GM23248 (cell line): ENCODE measurements at regions not wholly inside any gene's neighbourhood (a gene's known extent, or its start where the extent isn't known, plus 50 kb on each side); places are given as distances from the start of the nearest gene placed in this dataset.

Experiments
- DNase-seq: peaks from one replicate; pipeline ENCODE4 v3.0.0-alpha.2; 2015
- H2AFZ ChIP-seq: fragments of 200-600 bp; sonication (generic); 2 replicates; pipeline ENCODE4 v1.6.1; 2016; ENCODE audit warnings: antibody characterized with exemption
- H3F3A ChIP-seq: fragments of 200-600 bp; sonication (generic); 2 replicates; pipeline ENCODE4 v1.6.1; 2016; ENCODE audit warnings: mild to moderate bottlenecking, antibody characterized with exemption, mixed run types; ENCODE audit not compliant: insufficient read depth
- H3K27ac ChIP-seq: fragments of 200-600 bp; sonication (generic); 2 replicates; pipeline ENCODE4 v1.5.1; 2016; ENCODE audit warnings: mild to moderate bottlenecking
- H3K27me3 ChIP-seq: fragments of 200-600 bp; sonication (generic); replicated peaks from 2 replicates; pipeline ENCODE4 v1.6.1; 2016; ENCODE audit warnings: mild to moderate bottlenecking; ENCODE audit not compliant: insufficient read depth
- H3K36me3 ChIP-seq: fragments of 200-600 bp; sonication (generic); 2 replicates; pipeline ENCODE4 v1.6.1; 2016; ENCODE audit warnings: low read depth, mild to moderate bottlenecking
- H3K4me1 ChIP-seq: fragments of 200-600 bp; sonication (generic); 2 replicates; pipeline ENCODE4 v1.6.1; 2016; ENCODE audit warnings: mild to moderate bottlenecking; ENCODE audit not compliant: insufficient read depth
- H3K4me2 ChIP-seq: fragments of 200-600 bp; sonication (generic); one replicate; pipeline ENCODE4 v1.6.1; 2016; ENCODE audit warnings: mild to moderate bottlenecking; ENCODE audit not compliant: unreplicated experiment
- H3K4me3 ChIP-seq: fragments of 200-600 bp; sonication (generic); 2 replicates; pipeline ENCODE4 v1.5.1; 2016; ENCODE audit warnings: mild to moderate bottlenecking
- H3K79me2 ChIP-seq: fragments of 200-600 bp; sonication (generic); 2 replicates; pipeline ENCODE4 v1.6.1; 2016; ENCODE audit warnings: mild to moderate bottlenecking; ENCODE audit not compliant: insufficient read depth
- H3K9ac ChIP-seq: fragments of 200-600 bp; sonication (generic); 2 replicates; pipeline ENCODE4 v1.6.1; 2016; ENCODE audit warnings: mild to moderate bottlenecking
- H3K9me2 ChIP-seq: fragments of 200-600 bp; sonication (generic); 2 replicates; pipeline ENCODE4 v1.6.1; 2016; ENCODE audit warnings: mixed run types, mild to moderate bottlenecking, moderate library complexity; ENCODE audit not compliant: insufficient read depth
- H3K9me3 ChIP-seq: fragments of 200-600 bp; sonication (generic); one replicate; pipeline ENCODE4 v1.6.1; 2017; ENCODE audit warnings: low read depth
- H4K20me1 ChIP-seq: fragments of 200-600 bp; sonication (generic); 2 replicates; pipeline ENCODE4 v1.6.0; 2016; ENCODE audit not compliant: insufficient read depth
- EZH2 ChIP-seq: fragments of 200-600 bp; sonication (generic); IDR thresholded peaks from 2 replicates; pipeline ENCODE4 v1.6.1; 2018; ENCODE audit warnings: antibody characterized with exemption, mild to moderate bottlenecking; ENCODE audit not compliant: insufficient read depth, poor library complexity, severe bottlenecking
- EZH2phosphoT487 ChIP-seq: fragments of 200-600 bp; sonication (generic); IDR thresholded peaks from 2 replicates; pipeline ENCODE4 v1.6.1; 2018; ENCODE audit warnings: antibody characterized with exemption, moderate library complexity, mild to moderate bottlenecking, low read depth; ENCODE audit not compliant: insufficient read depth
- WGBS, 2 experiments: methylation state at CpG; one replicate each; pipeline ENCODE4 v1.1.6; 2015 to 2017; ENCODE audit warnings: low lambda C conversion rate in 2 of 2, low coverage in 1 of 2; ENCODE audit errors: missing lambda C conversion rate in 2 of 2; 5-methylcytosine and 5-hydroxymethylcytosine counted together
- in situ Hi-C: fragments of 300-500 bp; cut with MboI; formaldehyde crosslinking; loops from 2 replicates; pipeline ENCODE4 v1.15.0; 2020

DNA sequence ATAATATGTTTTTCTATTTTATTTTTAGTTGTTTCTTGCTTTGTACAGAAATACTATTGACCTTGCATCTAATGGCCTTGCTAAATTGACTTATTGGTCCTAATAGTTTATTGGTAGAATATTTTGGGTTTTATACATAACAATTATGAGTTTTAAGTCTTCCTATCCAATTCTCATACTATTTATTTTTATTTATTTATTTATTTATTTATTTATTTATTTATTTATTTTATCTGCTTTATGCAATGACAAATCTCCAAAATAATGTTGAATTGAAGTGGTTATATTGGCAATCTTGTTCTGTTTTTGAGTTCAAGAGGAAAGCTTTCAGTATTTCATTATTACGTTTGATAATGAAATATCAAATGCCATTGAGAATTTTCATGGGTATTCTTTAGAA, 488.3 kb downstream of the CDH2 start:
- H3K27ac ChIP-seq: no peak overlapping the region
- H2AFZ ChIP-seq: no peak overlapping the region
- TF ChIP-seq EZH2 (no peak), EZH2phosphoT487 (no peak)
- H3K79me2 ChIP-seq: no peaks in the 10 kb centered on the region
- peaks cover 19% of the 10 kb centered on the region for H3K27me3 ChIP-seq
- H3F3A ChIP-seq: no peaks in the 10 kb centered on the region
- H3K4me3 ChIP-seq: no peak overlapping the region
- WGBS, 2 experiments: 2 to 6% methylated on average over 1 of the region's 1 CpG
- H3K9me2 ChIP-seq: no peaks in the 10 kb centered on the region
- H3K36me3 ChIP-seq: no peaks in the 10 kb centered on the region
- H3K9ac ChIP-seq: no peak overlapping the region
- in situ Hi-C loops: loop anchor here (25.0 kb wide), 1 partner anchor 499 kb away; the partner anchor contains the start of gene CDH2
- no peaks in the 10 kb centered on the region for H4K20me1 ChIP-seq
- no peaks in the 10 kb centered on the region for H3K9me3 ChIP-seq
- DNase-seq: no peak
- no peaks in the 10 kb centered on the region for H3K4me1 ChIP-seq
- no peak overlapping the region for H3K4me2 ChIP-seq

DNA sequence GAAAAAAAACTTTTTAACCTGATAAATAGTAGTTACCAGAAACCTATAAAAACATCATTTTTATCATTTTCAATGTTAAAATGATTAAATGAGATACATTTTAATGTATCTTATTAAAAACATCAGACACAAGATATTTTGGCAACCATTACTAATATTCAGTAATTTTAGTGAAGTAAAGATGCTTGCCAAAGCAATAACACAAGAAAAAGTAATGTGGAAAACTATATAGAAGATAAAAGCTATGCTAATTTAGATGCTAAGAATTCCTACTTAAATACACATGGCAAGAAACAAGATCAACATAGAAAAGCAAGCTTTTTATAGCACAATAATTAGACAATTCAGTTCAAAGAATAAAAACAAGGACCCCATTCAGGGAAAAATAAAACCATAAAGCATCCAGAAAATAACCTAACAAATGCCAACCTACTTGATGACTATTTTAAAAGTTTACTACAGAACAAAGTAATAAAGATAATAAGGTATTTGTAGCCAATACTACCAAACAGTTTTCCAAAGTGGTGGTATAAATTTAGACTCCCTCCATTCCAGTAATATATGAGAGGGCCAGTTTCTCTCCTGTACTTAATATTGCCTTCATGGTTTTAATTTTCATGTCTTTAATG, 489.5 kb downstream of the CDH2 start:
- Histone ChIP-seq H2AFZ (no peak overlapping the region), H3K27me3 (peaks cover 30% of the 10 kb centered on the region), H3F3A (no peaks in the 10 kb centered on the region), H3K79me2 (no peaks in the 10 kb centered on the region), H3K4me2 (no peak overlapping the region), H3K27ac (no peak overlapping the region), H3K4me1 (no peaks in the 10 kb centered on the region), H3K9ac (no peak overlapping the region), H3K4me3 (no peak overlapping the region), H3K36me3 (no peaks in the 10 kb centered on the region), H3K9me3 (no peaks in the 10 kb centered on the region), H4K20me1 (no peaks in the 10 kb centered on the region), H3K9me2 (no peaks in the 10 kb centered on the region)
- in situ Hi-C loops: loop anchor here (25.0 kb wide), 1 partner anchor 500 kb away; the partner anchor contains the start of gene CDH2
- no peak for DNase-seq
- TF ChIP-seq EZH2phosphoT487 (no peak), EZH2 (no peak)

DNA sequence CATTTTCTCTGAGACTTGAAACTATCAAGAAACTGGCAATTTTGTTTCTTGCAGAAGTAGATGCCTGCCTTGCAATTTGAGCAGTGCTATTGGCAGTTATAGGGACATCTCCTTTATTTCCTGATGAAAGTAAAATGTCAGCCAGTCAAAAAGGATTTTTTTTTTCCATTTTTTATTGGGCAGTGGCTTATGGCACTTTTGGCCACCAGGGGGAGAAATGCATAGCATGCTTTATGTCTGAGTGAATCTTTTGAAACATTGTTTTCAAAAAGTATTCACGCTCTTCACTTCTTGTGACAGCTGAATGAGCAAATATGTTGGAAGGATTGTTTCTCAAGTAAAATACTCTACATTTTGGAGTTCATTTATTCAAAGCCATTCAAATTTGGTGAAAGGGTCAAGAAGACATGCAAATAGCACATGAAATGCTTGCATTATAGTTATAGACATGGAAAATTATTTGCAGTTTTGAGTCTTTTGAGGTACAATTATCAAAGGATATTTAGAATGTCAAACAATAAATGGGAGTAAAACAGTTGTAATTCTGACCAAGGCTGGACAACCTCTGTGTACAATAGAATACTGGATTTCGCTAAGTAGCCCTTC, 491.0 kb downstream of the CDH2 start:
- in situ Hi-C loops: loop anchor here (25.0 kb wide), 1 partner anchor 501 kb away; the partner anchor contains the start of gene CDH2
- Histone ChIP-seq H3F3A (no peaks in the 10 kb centered on the region), H3K79me2 (no peaks in the 10 kb centered on the region), H3K9ac (no peak overlapping the region), H3K4me1 (no peaks in the 10 kb centered on the region), H2AFZ (no peak overlapping the region), H3K27ac (no peak overlapping the region), H3K4me2 (no peak overlapping the region), H3K9me2 (no peaks in the 10 kb centered on the region), H4K20me1 (no peaks in the 10 kb centered on the region), H3K27me3 (peaks cover 34% of the 10 kb centered on the region), H3K4me3 (no peak overlapping the region), H3K9me3 (no peaks in the 10 kb centered on the region), H3K36me3 (no peaks in the 10 kb centered on the region)
- TF ChIP-seq EZH2 (no peak), EZH2phosphoT487 (no peak)
- DNase-seq: peak; percentile 74
- WGBS, 2 experiments: 21 to 30% methylated on average over 2 of the region's 2 CpGs

DNA sequence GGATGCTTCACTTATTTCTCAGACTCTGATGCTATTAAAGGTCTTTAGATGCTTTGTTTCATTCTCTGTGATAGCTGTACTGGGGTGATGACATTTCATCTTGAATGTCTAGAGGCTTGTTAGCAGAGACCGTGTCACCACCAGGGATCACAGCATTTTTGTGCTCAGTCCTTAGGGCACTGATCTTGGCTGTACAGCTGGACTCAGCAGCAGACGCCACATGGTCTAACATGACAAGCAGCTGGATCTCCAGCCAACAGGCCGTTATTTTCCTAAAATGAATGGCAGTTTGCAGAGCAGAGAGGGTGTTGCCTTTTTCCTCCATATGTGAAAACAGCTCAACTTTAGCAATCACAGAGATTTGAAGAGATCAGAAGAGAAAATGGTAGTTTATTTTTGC, 491.8 kb downstream of the CDH2 start:
- Histone ChIP-seq H3K79me2 (no peaks in the 10 kb centered on the region), H3K4me1 (no peaks in the 10 kb centered on the region), H3K4me2 (no peak overlapping the region), H4K20me1 (no peaks in the 10 kb centered on the region), H3K9me3 (no peaks in the 10 kb centered on the region), H2AFZ (no peak overlapping the region), H3K9ac (no peak overlapping the region), H3K4me3 (no peak overlapping the region), H3F3A (no peaks in the 10 kb centered on the region), H3K9me2 (no peaks in the 10 kb centered on the region), H3K27me3 (peaks cover 34% of the 10 kb centered on the region), H3K36me3 (no peaks in the 10 kb centered on the region), H3K27ac (no peak overlapping the region)
- TF ChIP-seq EZH2phosphoT487 (no peak), EZH2 (no peak)
- WGBS, 2 experiments: 5 to 8% methylated on average over 3 of the region's 3 CpGs
- no peak for DNase-seq
- in situ Hi-C loops: loop anchor here (25.0 kb wide), 1 partner anchor 502 kb away; the partner anchor contains the start of gene CDH2
